Mucosa of descending colon (tissue), 3 donors: ENCODE measurements at regions not wholly inside any gene's neighbourhood (a gene's known extent, or its start where the extent isn't known, plus 50 kb on each side); places are given as distances from the start of the nearest gene placed in this dataset.

Experiments
- ATAC-seq: fragments of 200-7000 bp; cut with Tn5 transposase; one replicate; pipeline ENCODE4 v1.9.1; 2020; ENCODE audit warnings: mild to moderate bottlenecking, moderate library complexity
- DNase-seq, 3 donors: peaks; one replicate each; pipeline ENCODE4 v3.0.0-alpha.2; 2020
- H3K36me3 ChIP-seq: fragments of 200-600 bp; one replicate; pipeline ENCODE4 v1.8.0; 2021; ENCODE audit warnings: low read depth, mild to moderate bottlenecking
- H3K4me1 ChIP-seq: fragments of 200-600 bp; one replicate; pipeline ENCODE4 v1.8.0; 2021; ENCODE audit warnings: low read depth, mild to moderate bottlenecking
- H3K4me3 ChIP-seq: fragments of 200-600 bp; one replicate; pipeline ENCODE4 v1.8.0; 2021; ENCODE audit warnings: mild to moderate bottlenecking
- H3K9me3 ChIP-seq: fragments of 200-600 bp; one replicate; pipeline ENCODE4 v1.8.0; 2021; ENCODE audit warnings: mild to moderate bottlenecking
- CTCF ChIP-seq: fragments of 200-600 bp; IDR thresholded peaks from one replicate; pipeline ENCODE4 v1.8.0; 2022; ENCODE audit warnings: antibody characterized with exemption, mild to moderate bottlenecking
- intact Hi-C, 2 donors: fragments of 100-400 bp; cut with DNase I in 1 of 2; cut with micrococcal nuclease in 1 of 2; formaldehyde crosslinking; loops; one replicate each; pipeline versions ENCODE4 v1.11.0 to v1.11.1; 2022; cut with DNase I, micrococcal nuclease
- donor health status: DM: no; HTN: no; CAD: no; lungs with moderate emphysema.
- donor health status: DM: no; HTN: no; CAD: no.
- donor health status: DM: no; HTN: yes; CAD: no.

- intact Hi-C loops: no loop called here
- H3K4me3 ChIP-seq: no peak overlapping the region
- TF ChIP-seq CTCF: no peak
- H3K4me1 ChIP-seq: no peaks in the 10 kb centered on the region
- no peak for DNase-seq
- H3K36me3 ChIP-seq: no peaks in the 10 kb centered on the region
- ATAC-seq: no peak
- no peaks in the 10 kb centered on the region for H3K9me3 ChIP-seq
Observed at GRCh38 chr10:113235508-113235907, 285.5 kb downstream of the TCF7L2 start.

GRCh38 chr10:113236998-113237397, 287.0 kb downstream of the TCF7L2 start:
- Histone ChIP-seq H3K36me3 (no peaks in the 10 kb centered on the region), H3K4me1 (no peaks in the 10 kb centered on the region), H3K9me3 (no peaks in the 10 kb centered on the region), H3K4me3 (no peak overlapping the region)
- TF ChIP-seq CTCF: no peak
- ATAC-seq (no peak), DNase-seq (no peak)
- intact Hi-C loops: no loop called here

GRCh38 chr10:113239566-113240350, 289.7 kb downstream of the TCF7L2 start:
- Histone ChIP-seq H3K4me1 (no peaks in the 10 kb centered on the region), H3K4me3 (no peak overlapping the region), H3K36me3 (no peaks in the 10 kb centered on the region), H3K9me3 (no peaks in the 10 kb centered on the region)
- no peak for ATAC-seq
- no peak for DNase-seq
- intact Hi-C loops: no loop called here
- no peak for TF ChIP-seq CTCF

GRCh38 chr10:113240736-113241135, 290.7 kb downstream of the TCF7L2 start:
- Histone ChIP-seq H3K4me3 (no peak overlapping the region), H3K36me3 (no peaks in the 10 kb centered on the region), H3K4me1 (no peaks in the 10 kb centered on the region), H3K9me3 (no peaks in the 10 kb centered on the region)
- no peak for DNase-seq
- ATAC-seq: no peak
- intact Hi-C loops: no loop called here
- no peak for TF ChIP-seq CTCF

GRCh38 chr10:113241599-113242360, 291.7 kb downstream of the TCF7L2 start:
- H3K9me3 ChIP-seq: no peaks in the 10 kb centered on the region
- ATAC-seq: no peak
- no peaks in the 10 kb centered on the region for H3K36me3 ChIP-seq
- intact Hi-C loops: no loop called here
- DNase-seq: no peak
- no peak overlapping the region for H3K4me3 ChIP-seq
- no peaks in the 10 kb centered on the region for H3K4me1 ChIP-seq
- no peak for TF ChIP-seq CTCF
